ENCODE measurements at regions not wholly inside any gene's neighbourhood (a gene's known extent, or its start where the extent isn't known, plus 50 kb on each side); places are given as distances from the start of the nearest gene placed in this dataset.

GRCh38 chr22:44642096-44642644 is 59.8 kb upstream of the PRR5 start:
- no peaks in the 10 kb centered on the region for H3K9me2 ChIP-seq (ENCODE audit: insufficient read depth)
- H3K9ac ChIP-seq (ENCODE audit: low read length) = no peak overlapping the region
- BruUV-seq (replicated peaks) = no TSS peak
- no peaks in the 10 kb centered on the region; a peak in 1 of 4 replicates for H3K4me1 ChIP-seq (ENCODE audit: control insufficient read depth in 1 of 2, insufficient read depth in 2 of 2, low read length in 2 of 2)
- H3K79me2 ChIP-seq (ENCODE audit: insufficient read depth, low read length) = no peaks in the 10 kb centered on the region
- intact Hi-C loops (cut with micrococcal nuclease) = no loop called here
- H3K9me3 ChIP-seq (ENCODE audit: control insufficient read depth in 1 of 2, insufficient read depth in 1 of 2, low read depth in 1 of 2, low read length in 2 of 2) = no peaks in the 10 kb centered on the region
- H3K36me3 ChIP-seq (ENCODE audit: control insufficient read depth in 1 of 2, insufficient read depth in 2 of 2, low read length in 2 of 2) = no peaks in the 10 kb centered on the region
- no peak overlapping the region for H2AFZ ChIP-seq (ENCODE audit: low read depth, low read length, poor library complexity, severe bottlenecking)
- DNase-seq (ENCODE audit: low read depth, low spot score) (no peak), ATAC-seq (no peak)
- ChIA-PET POLR2A (no interaction called here), RAD21 (ENCODE audit: low non-redundant PET in 1 of 2, low total read pairs in 2 of 2, uncharacterized antibody in 2 of 2, unreplicated experiment in 2 of 2) (no interaction called here), CTCF (no interaction called here)
- no peak for TF ChIP-seq CEBPB (IDR thresholded peaks at IDR 0.05; ENCODE audit: low read depth)
- no peak for TF ChIP-seq MAX (IDR thresholded peaks at IDR 0.05)
- TF ChIP-seq CBX3 (IDR thresholded peaks at IDR 0.05; ENCODE audit: low read depth) = no peak
- TF ChIP-seq EZH2 (IDR thresholded peaks at IDR 0.05) = no peak
- no peak for TF ChIP-seq YY1 (IDR thresholded peaks at IDR 0.05; ENCODE audit: extremely low read depth, insufficient replicate concordance, low read depth, low read length)
- no peak for TF ChIP-seq POLR2AphosphoS5 (IDR thresholded peaks at IDR 0.05; ENCODE audit: low read depth, low read length)
- TF ChIP-seq, protein P1, sequence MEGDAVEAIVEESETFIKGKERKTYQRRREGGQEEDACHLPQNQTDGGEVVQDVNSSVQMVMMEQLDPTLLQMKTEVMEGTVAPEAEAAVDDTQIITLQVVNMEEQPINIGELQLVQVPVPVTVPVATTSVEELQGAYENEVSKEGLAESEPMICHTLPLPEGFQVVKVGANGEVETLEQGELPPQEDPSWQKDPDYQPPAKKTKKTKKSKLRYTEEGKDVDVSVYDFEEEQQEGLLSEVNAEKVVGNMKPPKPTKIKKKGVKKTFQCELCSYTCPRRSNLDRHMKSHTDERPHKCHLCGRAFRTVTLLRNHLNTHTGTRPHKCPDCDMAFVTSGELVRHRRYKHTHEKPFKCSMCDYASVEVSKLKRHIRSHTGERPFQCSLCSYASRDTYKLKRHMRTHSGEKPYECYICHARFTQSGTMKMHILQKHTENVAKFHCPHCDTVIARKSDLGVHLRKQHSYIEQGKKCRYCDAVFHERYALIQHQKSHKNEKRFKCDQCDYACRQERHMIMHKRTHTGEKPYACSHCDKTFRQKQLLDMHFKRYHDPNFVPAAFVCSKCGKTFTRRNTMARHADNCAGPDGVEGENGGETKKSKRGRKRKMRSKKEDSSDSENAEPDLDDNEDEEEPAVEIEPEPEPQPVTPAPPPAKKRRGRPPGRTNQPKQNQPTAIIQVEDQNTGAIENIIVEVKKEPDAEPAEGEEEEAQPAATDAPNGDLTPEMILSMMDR (IDR thresholded peaks at IDR 0.05 in 2 of 3, conservative IDR thresholded peaks at IDR 0.05 in 1 of 3; ENCODE audit: borderline replicate concordance in 1 of 3, insufficient read depth in 1 of 3, low read depth in 2 of 3, low read length in 2 of 3) = no peak
- TF ChIP-seq RAD21 (IDR thresholded peaks at IDR 0.05; ENCODE audit: low read depth) = no peak
- no peak for TF ChIP-seq TCF7L2 (IDR thresholded peaks at IDR 0.05; ENCODE audit: borderline replicate concordance, extremely low read depth, insufficient read depth, insufficient read length)
- no peak for TF ChIP-seq SIN3A (IDR thresholded peaks at IDR 0.05; ENCODE audit: low read depth)
- TF ChIP-seq EZH2phosphoT487 (IDR thresholded peaks at IDR 0.05; ENCODE audit: borderline replicate concordance) = no peak
- TF ChIP-seq, protein P2, sequence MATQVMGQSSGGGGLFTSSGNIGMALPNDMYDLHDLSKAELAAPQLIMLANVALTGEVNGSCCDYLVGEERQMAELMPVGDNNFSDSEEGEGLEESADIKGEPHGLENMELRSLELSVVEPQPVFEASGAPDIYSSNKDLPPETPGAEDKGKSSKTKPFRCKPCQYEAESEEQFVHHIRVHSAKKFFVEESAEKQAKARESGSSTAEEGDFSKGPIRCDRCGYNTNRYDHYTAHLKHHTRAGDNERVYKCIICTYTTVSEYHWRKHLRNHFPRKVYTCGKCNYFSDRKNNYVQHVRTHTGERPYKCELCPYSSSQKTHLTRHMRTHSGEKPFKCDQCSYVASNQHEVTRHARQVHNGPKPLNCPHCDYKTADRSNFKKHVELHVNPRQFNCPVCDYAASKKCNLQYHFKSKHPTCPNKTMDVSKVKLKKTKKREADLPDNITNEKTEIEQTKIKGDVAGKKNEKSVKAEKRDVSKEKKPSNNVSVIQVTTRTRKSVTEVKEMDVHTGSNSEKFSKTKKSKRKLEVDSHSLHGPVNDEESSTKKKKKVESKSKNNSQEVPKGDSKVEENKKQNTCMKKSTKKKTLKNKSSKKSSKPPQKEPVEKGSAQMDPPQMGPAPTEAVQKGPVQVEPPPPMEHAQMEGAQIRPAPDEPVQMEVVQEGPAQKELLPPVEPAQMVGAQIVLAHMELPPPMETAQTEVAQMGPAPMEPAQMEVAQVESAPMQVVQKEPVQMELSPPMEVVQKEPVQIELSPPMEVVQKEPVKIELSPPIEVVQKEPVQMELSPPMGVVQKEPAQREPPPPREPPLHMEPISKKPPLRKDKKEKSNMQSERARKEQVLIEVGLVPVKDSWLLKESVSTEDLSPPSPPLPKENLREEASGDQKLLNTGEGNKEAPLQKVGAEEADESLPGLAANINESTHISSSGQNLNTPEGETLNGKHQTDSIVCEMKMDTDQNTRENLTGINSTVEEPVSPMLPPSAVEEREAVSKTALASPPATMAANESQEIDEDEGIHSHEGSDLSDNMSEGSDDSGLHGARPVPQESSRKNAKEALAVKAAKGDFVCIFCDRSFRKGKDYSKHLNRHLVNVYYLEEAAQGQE (IDR thresholded peaks at IDR 0.05; ENCODE audit: low read depth) = no peak
- TF ChIP-seq SP1 (IDR thresholded peaks at IDR 0.05; ENCODE audit: low read depth) = no peak
- no peak overlapping the region for H3K4me2 ChIP-seq (ENCODE audit: low read length)
- H3K27me3 ChIP-seq (ENCODE audit: insufficient read depth, low read length) = peaks cover 9% of the 10 kb centered on the region; the same call in 1 of the 2 replicates
- H3K27ac ChIP-seq (ENCODE audit: low read depth, low read length) = no peak overlapping the region
- no peaks in the 10 kb centered on the region for H4K20me1 ChIP-seq (ENCODE audit: insufficient read depth)
- no peak overlapping the region for H3K4me3 ChIP-seq (replicated peaks in 1 of 2; ENCODE audit: low read depth in 1 of 2, low read length in 2 of 2)
